ENCODE measurements at regions not wholly inside any gene's neighbourhood (a gene's known extent, or its start where the extent isn't known, plus 50 kb on each side); places are given as distances from the start of the nearest gene placed in this dataset.

DNA sequence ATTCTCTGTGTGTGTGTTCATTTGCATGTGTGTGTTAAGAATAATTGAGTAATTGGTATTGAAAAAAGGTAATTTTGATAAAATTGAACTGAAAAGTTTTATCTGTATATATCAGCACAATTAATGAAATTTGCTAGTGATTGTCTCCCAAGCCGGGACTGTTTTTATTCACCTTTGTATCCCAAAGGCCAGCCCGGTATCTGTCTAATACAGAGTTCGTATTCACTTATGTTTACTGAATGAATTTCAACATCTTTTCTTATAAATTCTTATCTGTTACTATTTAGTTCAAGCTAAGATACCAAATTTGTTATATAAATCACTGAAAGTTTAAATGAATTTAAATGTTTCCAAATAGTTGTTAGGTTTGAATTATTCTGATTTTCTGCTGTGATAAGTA is 394.0 kb upstream of the NAALADL2 start:
- no peak overlapping the region for H3K27ac ChIP-seq (ENCODE audit: low read depth, low read length)
- no peak overlapping the region for H3K4me2 ChIP-seq (ENCODE audit: low read depth, low read length, poor library complexity, severe bottlenecking)
- TF ChIP-seq, protein P1, sequence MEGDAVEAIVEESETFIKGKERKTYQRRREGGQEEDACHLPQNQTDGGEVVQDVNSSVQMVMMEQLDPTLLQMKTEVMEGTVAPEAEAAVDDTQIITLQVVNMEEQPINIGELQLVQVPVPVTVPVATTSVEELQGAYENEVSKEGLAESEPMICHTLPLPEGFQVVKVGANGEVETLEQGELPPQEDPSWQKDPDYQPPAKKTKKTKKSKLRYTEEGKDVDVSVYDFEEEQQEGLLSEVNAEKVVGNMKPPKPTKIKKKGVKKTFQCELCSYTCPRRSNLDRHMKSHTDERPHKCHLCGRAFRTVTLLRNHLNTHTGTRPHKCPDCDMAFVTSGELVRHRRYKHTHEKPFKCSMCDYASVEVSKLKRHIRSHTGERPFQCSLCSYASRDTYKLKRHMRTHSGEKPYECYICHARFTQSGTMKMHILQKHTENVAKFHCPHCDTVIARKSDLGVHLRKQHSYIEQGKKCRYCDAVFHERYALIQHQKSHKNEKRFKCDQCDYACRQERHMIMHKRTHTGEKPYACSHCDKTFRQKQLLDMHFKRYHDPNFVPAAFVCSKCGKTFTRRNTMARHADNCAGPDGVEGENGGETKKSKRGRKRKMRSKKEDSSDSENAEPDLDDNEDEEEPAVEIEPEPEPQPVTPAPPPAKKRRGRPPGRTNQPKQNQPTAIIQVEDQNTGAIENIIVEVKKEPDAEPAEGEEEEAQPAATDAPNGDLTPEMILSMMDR (IDR thresholded peaks at IDR 0.05; ENCODE audit: insufficient read depth, low read length, poor library complexity, severe bottlenecking): no peak
- no peak for TF ChIP-seq EZH2phosphoT487 (conservative IDR thresholded peaks at IDR 0.05; ENCODE audit: low read length)
- no peak overlapping the region for H3K4me3 ChIP-seq (ENCODE audit: insufficient read depth, low read length, poor library complexity, severe bottlenecking)
- no peak overlapping the region for H3K9ac ChIP-seq (ENCODE audit: low read length)
- no peaks in the 10 kb centered on the region for H3K79me2 ChIP-seq (ENCODE audit: insufficient read depth, low read length)
- H2AFZ ChIP-seq (ENCODE audit: low read depth, low read length, severe bottlenecking): no peak overlapping the region
- H3F3A ChIP-seq (ENCODE audit: insufficient read depth): no peaks in the 10 kb centered on the region
- H4K20me1 ChIP-seq (ENCODE audit: low read depth, low read length): no peaks in the 10 kb centered on the region
- no peaks in the 10 kb centered on the region for H3K9me3 ChIP-seq (ENCODE audit: insufficient read depth, low read length)
- no peaks in the 10 kb centered on the region for H3K9me2 ChIP-seq (replicated peaks; ENCODE audit: insufficient read depth, low read length)
- no peaks in the 10 kb centered on the region for H3K27me3 ChIP-seq (ENCODE audit: low read length)
- H3K36me3 ChIP-seq (ENCODE audit: low read length): no peaks in the 10 kb centered on the region

GRCh38 chr3:174466471-174467054 is 392.6 kb upstream of the NAALADL2 start:
- no peaks in the 10 kb centered on the region for H4K20me1 ChIP-seq (ENCODE audit: low read depth, low read length)
- no peaks in the 10 kb centered on the region for H3K9me3 ChIP-seq (ENCODE audit: insufficient read depth, low read length)
- no peak overlapping the region for H2AFZ ChIP-seq (ENCODE audit: low read depth, low read length, severe bottlenecking)
- H3K79me2 ChIP-seq (ENCODE audit: insufficient read depth, low read length): no peaks in the 10 kb centered on the region
- no peaks in the 10 kb centered on the region for H3K36me3 ChIP-seq (ENCODE audit: low read length)
- TF ChIP-seq, protein P1 (IDR thresholded peaks at IDR 0.05; ENCODE audit: insufficient read depth, low read length, poor library complexity, severe bottlenecking): no peak
- no peak for TF ChIP-seq EZH2phosphoT487 (conservative IDR thresholded peaks at IDR 0.05; ENCODE audit: low read length)
- H3K9me2 ChIP-seq (replicated peaks; ENCODE audit: insufficient read depth, low read length): no peaks in the 10 kb centered on the region
- H3K9ac ChIP-seq (ENCODE audit: low read length): no peak overlapping the region
- H3K4me3 ChIP-seq (ENCODE audit: insufficient read depth, low read length, poor library complexity, severe bottlenecking): no peak overlapping the region
- no peak overlapping the region for H3K4me2 ChIP-seq (ENCODE audit: low read depth, low read length, poor library complexity, severe bottlenecking)
- no peak overlapping the region for H3K27ac ChIP-seq (ENCODE audit: low read depth, low read length)
- no peaks in the 10 kb centered on the region for H3F3A ChIP-seq (ENCODE audit: insufficient read depth)
- H3K27me3 ChIP-seq (ENCODE audit: low read length): no peaks in the 10 kb centered on the region

DNA sequence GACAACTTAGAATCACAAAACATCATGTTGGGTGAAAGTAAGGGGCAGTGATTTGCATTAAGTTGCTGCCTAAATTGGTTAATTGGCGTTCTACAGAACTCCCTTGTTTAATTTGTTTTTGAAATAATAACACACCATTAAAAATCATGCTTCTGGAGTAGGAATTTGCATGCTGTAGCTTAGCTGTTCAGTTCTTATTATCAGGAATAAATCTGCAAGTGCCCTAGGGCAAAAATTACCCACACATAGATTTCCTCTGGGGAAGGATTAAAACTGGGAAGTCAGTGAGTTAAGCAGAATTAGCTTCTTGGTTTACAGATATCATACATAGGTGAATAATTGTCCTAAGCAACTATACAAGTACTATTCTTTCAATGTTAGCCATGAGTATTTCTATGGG is 381.6 kb upstream of the NAALADL2 start:
- no peak for TF ChIP-seq EZH2phosphoT487 (conservative IDR thresholded peaks at IDR 0.05; ENCODE audit: low read length)
- TF ChIP-seq, protein P1 (IDR thresholded peaks at IDR 0.05; ENCODE audit: insufficient read depth, low read length, poor library complexity, severe bottlenecking): no peak
- H3K4me3 ChIP-seq (ENCODE audit: insufficient read depth, low read length, poor library complexity, severe bottlenecking): no peak overlapping the region
- no peaks in the 10 kb centered on the region for H3K79me2 ChIP-seq (ENCODE audit: insufficient read depth, low read length)

More for the DNA sequence above, 381.6 kb upstream of the NAALADL2 start:
- no peaks in the 10 kb centered on the region for H3F3A ChIP-seq (ENCODE audit: insufficient read depth)
- no peaks in the 10 kb centered on the region for H3K9me2 ChIP-seq (replicated peaks; ENCODE audit: insufficient read depth, low read length)
- no peaks in the 10 kb centered on the region for H3K9me3 ChIP-seq (ENCODE audit: insufficient read depth, low read length)
- H3K4me2 ChIP-seq (ENCODE audit: low read depth, low read length, poor library complexity, severe bottlenecking): no peak overlapping the region
- H4K20me1 ChIP-seq (ENCODE audit: low read depth, low read length): no peaks in the 10 kb centered on the region
- no peak overlapping the region for H3K27ac ChIP-seq (ENCODE audit: low read depth, low read length)
- no peak overlapping the region for H2AFZ ChIP-seq (ENCODE audit: low read depth, low read length, severe bottlenecking)
- no peaks in the 10 kb centered on the region for H3K36me3 ChIP-seq (ENCODE audit: low read length)
- no peaks in the 10 kb centered on the region for H3K27me3 ChIP-seq (ENCODE audit: low read length)
- no peak overlapping the region for H3K9ac ChIP-seq (ENCODE audit: low read length)
